GM21723 (cell line): ENCODE measurements at regions not wholly inside any gene's neighbourhood (a gene's known extent, or its start where the extent isn't known, plus 50 kb on each side); places are given as distances from the start of the nearest gene placed in this dataset.

Source experiments
- ATAC-seq: cut with Tn5 transposase; IDR thresholded peaks from one replicate; pipeline ENCODE4 v1.9.1; 2021; ENCODE audit warnings: mild to moderate bottlenecking, moderate library complexity; ENCODE audit not compliant: unreplicated experiment

DNA sequence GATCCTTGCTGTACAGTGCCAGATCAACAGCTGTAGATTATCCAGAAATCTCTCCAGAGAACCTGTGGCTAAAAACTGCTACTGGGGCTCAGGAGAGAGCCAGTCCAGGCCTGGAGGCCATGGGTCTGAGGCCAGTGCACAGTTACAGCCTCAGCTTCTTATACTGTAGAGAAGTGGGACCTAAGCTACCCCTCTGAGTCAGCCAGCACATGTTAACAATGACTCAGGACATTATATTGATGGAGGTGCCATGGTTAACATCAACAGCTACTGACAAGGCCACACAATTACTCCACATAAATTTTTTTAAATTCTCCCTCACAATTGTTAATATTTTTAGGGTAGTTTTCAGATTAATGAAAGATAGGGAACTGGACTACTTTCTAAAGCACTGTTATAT is 138.5 kb downstream of the RBM26 start:
- ATAC-seq, result no peak

DNA sequence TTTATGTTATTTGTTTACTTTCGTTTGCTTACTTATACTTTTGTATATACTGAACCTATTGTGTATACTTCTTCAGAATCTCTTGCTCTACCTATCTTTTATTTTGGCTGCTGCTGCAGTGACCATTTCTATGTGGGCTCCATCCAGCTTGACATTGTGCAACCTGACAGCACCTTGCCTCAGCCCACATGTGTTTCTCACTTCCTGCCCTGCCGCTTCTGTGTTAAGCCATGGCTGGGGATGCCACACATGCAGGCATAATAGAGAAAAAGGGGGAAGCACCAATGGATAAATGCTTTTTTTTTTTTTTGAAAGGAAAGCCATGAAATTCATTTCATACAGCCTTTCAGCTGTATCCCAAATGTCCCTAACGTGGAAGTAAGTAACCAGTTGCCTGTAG is 147.6 kb downstream of the RBM26 start:
- ATAC-seq, result peak; percentile 91

DNA sequence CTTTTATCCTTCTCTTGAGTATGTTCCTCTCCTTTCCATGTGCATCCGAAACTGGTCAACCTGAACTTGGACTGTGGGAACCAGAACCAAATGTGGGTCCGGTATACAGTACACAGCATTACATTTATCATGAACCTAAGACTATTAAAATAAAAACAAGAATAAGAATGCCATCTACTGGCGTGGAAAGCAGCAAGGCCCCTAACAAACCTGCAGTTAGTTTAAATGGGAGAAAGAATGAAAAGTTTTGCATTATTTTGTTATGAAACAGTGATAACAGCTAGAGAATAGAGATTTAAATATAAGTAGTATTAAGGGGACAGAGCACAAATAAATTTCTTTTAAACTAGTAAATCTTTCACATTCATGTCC is 159.5 kb downstream of the RBM26 start:
- ATAC-seq, result peak; percentile 48

DNA sequence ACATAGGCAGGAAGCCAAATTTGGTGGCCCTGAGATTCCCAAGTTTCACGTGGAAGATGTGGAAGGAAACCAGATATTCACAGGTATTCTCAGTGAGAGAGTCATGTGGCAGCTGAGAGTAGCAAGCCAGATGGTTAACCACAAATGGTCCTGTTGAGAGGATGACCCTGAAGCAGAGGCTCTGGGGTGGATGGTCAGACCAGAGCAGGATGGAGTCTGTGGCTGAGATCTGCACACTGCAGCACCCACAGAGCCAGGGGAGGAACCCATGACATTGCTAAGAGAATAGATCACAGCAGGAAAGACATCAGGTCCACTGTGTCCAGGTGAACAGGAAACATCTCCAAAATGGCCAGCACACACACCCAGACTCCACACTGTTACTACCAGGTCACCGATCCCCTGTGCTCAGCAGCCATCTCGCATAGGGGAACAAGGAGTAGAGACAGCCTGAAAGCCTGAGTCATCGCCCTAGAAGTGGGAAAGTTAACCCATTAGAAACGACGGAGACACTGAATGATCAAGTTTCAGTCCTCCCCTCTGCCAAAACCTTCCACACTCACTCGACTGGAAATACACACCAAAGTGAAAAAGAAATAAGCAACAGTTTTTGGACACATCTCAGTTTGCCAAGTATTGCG is 160.0 kb downstream of the RBM26 start:
- peak; percentile 53 for ATAC-seq

DNA sequence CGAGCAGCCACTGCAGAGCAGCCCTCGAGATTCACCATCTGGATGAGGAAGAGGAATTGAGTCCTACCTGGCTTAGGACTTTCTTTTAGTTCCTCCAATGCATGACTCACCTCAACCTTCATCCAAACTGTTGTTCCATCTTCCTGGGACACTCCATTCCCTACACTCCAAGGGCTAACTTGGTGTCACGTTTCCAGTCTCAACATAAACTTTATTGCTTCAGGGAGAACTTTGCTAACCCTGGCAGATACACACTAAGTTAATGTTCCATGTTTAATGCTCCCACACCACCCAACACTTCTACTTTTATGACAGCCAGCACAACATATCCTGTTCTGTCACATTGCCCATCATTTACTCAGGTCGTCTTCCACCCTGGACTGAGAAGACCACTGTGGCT is 164.4 kb downstream of the RBM26 start:
- no peak for ATAC-seq

DNA sequence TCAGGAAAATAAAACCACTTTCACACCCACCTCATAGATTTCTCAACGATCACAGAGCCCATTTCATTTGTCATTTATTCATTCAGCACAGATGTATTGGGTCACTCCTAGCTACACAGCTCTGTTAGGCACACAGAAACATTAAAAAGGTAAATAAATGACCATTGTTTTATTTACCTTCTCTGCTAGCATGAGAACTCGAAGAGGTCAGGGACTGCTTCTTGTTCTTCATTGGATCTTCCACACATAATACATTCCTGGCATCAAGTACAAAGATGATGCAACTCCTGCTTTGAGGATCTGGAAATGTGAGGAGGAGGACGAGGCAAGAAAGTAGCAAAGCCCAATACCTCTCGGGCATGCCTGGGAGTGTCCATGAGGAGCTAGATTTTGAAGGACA is 168.1 kb downstream of the RBM26 start:
- ATAC-seq, result no peak

DNA sequence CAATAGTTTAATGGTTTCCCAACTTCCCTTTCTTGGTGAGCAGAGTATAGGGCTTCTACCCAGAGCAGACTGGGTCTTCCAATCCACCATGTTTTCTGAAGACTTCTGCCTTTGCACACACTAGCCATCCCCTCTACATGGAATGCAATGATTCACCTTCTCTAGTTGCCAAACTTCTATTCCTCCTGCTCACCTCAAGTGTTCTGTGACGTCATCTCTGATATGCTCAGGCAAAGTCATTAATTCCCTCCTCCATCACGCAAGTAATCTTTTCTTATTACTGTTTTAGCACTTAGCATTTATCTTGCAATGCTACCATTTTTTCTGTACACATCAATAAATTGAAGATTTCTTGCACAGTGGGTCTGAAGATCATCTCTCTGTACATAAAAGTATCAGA is 174.2 kb downstream of the RBM26 start:
- ATAC-seq, result no peak

DNA sequence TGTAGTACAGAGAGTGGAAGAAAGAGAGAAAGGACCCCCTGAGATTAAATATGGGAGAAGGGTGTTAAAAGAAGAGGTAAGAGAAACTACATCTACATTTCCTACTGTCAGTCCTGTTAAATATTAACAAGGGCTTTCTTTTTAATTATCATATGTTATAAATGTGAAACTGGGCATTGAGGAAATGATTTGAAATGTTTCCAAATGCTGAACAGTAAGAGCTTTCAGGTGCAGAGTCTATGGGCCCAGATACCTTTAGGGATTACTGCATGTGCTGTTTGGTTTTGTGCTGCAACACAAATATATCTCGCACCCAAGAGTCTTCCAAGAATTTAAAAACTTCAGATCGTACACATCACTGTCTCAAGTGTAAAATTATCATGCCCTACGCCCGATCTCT is 176.3 kb downstream of the RBM26 start:
- no peak for ATAC-seq

DNA sequence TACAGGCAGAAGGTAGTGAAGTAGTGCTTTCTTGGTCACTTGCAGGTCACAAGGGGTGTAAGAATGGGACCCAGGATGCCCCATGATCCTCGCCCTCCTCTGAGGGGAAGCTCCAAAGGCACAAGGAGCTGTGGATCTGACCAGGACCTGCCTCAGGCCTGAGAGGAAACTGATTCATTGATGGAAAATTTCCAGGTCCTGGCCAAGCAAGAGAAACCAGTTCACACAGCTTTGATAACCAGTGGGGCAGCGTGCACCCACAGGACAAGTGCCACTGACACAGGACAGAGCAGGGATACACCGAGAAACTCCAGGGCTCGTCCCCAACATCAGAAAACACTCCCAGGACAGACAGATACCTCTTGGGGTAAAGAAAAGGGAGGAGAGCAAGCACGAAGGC is 177.1 kb downstream of the RBM26 start:
- no peak for ATAC-seq

DNA sequence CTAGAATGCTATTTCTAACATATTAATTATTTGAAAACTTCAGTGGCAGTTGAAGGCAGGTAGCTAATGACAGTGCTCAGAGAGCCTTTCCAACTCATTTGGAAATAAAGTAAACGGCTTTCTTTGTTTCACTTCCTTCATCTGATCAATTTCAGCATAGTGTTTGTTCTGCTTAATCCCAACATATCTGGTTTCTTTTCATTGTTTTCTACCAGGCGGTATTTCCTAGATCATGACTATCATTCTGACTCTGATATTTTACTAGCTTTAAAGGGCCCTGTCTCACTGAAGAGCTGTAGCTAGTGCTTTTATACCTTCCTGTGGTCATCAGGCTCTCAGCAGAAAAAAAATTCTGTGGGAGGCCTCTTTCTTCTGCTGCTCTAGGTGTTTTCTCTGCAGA is 178.6 kb downstream of the RBM26 start:
- ATAC-seq, result peak; percentile 88

DNA sequence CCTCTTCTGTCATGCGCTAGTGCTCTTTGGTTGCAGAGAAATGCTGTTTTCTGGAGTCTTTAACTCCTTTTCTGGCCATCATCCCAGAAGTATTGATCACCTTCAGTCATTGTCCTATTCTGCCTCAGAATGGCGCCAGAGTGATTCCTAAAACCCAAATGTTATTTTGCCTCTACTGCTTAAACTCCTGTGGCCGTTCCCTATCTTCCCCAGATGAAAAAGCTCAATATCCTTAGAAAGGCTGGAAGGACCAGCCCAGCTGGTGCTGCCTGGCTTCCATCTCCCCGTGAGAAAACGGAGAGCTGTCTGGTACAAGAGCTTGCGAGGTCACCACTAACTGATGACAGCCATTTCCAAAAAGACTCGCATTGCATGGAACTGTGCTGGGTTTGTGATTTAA is 179.1 kb downstream of the RBM26 start:
- ATAC-seq, result peak; percentile 10

DNA sequence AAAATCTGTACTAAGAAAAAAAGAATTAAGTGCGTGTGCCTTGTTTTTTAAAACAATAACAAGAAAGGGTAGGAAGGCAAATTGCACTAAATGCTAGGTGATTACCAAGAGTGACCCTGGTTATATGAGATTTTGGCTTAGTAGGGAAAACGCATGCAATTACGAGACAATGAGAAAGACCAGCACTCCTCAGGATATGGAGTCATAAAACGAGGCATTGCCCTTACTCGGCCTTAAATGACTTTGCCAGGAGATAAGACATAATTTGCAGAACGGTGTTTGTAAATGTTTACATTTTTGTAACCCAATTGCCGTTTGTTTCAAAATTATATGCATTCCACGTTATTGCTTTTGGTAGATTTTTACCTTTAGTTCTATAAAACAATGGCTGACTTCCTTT is 179.8 kb downstream of the RBM26 start:
- no peak for ATAC-seq

DNA sequence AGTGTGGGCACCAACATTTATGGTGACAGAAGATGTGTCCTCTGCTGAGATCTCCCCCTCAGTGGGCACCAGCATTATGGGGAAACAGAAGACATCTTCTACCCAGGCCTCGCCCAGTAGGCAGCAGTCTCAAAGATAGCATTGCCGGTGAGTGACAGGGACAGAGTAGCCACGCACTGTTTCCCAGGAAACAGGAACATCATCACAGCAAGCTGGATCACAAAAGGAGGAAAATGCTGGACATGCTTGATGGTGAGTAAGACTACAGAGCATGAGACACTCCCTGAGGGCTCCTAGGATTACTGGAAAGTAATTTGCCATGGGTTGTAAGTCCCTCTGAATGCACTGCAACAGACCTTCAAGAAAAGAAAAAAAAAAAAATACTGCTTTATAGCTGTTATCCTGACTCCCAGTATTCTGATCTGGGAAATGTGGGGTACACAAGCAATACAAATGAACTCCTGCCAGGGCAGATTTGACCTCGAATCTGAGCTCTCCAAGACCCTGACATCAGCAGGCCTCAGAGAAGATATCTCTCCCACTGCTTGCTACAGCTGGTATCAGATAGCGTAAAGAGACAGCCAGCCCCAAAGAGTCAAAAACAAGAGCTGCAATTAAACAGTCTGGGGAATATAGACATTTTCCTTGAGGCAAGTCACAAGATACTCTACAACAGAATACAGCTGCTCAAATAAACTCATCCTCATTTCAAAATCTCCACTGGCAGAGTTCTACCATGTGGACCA is 180.4 kb downstream of the RBM26 start:
- no peak for ATAC-seq

DNA sequence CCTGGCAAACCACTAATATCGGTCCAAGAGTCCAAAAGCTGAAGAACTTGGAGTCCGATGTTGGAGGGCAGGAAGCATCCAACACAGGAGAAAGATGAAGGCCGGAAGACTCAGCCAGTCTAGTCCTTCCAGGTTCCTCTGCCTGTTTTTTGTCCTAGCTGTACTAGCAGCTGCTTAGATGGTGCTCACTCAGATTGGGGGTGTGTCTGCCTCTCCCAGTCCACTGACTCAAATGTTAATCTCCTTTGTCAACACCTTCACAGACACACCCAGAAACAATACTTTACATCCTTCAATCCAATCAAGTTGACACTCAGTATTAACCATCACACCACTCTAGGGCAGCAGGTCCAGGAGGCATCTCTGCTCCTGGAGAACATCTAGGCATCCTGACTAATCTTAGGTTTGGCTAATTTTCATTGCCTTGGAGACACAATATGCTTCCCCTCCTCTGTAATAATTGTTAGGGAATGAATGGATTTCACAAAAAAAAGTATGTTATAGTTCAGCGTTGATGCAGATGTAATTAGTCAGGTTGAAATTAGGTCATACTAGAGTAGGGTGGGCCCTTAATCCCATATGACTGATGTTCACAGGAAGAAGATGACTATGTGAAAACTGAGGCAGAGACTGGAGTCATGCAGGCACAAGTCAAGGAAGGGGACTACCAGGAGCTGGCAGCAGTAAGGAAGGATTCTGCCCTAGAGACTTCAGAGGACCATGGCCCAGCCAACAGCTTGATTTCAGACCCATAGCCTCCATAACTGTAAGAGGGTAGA is 183.4 kb downstream of the RBM26 start:
- ATAC-seq, result no peak

DNA sequence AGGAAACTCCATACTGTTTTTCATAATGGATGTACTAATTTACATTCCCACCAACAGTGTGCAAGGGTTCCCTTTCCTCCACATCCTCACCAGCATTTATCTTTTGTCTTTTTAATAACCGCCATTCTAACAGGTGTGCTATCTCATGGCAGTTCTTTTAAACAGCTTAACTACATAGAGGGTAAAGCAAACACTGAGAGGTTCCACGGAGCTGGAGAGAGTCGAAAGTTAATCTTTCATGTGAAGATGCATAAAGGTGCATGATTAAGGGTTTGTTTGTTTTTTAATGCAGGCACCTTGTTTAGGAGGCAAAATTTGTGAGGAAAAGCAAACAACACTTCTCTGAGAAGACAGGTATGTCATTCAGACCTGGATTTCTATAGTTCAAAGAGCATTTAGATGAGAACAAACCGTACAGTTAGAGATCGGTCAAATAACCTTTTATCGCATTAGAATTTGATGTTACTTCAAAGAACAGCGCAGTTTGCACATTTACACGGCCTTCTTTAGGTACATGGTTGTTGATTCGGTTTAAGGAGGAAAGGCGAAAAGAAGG is 193.9 kb downstream of the RBM26 start:
- no peak for ATAC-seq

DNA sequence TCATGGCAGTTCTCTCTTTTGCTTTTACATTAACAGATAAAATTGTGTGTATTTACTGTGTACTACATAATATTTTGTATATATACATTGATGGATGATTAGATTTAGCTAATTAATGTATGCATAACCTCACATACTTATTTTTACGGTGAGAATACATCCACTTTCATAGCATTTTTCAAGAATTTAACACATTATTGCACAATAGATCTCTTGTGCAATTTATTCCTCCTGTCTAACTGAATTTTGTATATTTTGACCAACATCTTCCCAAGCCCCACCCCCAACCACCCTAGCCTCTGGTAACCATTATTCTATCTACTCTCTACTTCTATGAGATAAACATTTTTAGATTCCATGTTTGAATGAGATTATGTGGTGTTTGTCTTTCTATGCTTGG is 194.7 kb downstream of the RBM26 start:
- no peak for ATAC-seq

DNA sequence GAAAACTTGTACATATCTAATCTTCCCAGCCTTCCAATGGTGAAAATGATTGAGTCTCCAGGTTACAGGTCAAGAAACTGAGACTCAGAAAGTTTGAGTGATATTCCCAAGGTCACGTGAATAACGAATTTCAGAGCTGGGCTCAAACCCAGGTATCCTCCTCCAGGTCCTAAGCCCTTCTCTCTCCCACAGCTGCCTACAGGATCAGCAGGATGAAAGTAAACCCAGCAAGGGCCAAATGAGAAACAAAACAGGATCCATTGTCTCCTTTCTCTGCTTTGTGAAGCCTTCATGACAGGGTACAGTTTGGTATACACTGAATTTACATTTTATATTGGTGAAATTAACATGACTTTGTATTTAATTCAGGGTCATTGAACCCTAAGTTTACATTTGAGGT is 208.1 kb downstream of the RBM26 start:
- ATAC-seq, result no peak

DNA sequence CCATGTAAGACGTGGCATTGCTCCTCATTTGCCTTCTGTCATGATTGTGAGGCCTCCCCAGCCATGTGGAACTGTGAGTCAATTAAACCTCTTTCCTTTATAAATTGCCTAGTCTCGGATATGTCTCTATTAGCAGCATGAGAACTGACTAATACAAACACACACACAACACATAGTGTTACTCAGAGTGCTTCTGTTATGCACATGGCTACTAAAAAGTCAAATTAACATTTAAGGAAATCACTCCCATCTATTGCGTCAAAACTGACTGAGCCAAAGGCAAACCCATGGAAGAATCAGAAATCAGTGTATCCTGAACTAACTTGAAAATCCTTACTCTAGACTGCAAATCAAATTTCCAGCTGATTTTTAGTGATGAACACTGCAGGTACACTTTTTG is 209.2 kb downstream of the RBM26 start:
- ATAC-seq, result no peak

DNA sequence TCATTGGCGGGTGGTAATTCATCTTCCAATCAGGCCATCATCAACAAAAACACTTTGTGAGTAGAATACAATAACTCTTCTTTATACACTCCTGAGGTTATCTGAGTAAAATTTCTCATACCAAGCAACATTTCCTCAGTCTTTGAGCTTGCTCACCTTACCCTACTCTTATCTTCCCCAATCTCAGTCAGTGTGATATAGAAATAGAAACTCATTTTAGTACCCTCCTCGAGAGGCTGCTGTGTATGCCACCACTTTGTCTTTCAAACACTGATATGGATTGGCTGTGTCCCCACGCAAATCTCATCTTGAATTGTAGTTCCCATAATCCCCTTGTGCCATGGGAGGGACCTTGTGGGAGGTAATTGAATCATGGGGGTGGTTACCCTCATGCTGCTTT is 209.7 kb downstream of the RBM26 start:
- no peak for ATAC-seq

DNA sequence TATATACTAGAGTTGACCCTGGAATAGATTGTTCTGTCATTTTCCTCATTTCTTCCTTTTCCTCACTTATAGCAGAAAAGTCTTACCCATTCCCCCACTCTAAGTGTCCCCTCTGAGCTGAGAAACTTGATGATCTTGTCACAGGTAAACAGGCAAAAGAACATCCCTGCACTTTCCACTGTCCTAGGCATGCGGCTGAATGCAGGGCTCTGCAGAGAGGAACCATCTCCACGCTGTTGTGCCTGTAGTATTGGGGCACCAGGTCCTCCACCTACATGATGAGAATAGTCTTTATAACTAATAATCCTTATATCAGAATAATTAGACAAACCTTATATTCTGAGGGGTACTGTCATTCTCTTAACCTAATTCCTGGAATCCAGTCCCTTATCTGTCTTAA is 211.3 kb downstream of the RBM26 start:
- peak; percentile 41 for ATAC-seq

DNA sequence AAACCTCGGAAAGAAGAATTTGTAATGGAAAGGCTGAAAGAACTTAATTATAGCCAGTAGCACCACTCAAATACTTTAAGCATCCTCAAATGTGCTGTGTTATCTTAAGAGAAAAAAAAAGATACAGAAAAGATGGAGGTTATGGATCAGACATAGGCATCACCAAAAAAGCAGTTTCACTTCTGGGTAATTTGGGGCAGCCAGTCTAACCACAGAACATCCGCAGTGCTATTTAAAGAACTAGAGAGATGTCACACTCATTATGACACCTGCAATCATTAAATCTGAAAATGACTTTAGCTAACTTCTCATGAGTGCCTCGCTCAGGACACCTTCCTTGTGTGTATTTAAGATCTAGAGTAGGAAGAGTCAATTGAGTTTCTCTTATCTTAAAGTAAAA is 211.8 kb downstream of the RBM26 start:
- peak; percentile 93 for ATAC-seq

DNA sequence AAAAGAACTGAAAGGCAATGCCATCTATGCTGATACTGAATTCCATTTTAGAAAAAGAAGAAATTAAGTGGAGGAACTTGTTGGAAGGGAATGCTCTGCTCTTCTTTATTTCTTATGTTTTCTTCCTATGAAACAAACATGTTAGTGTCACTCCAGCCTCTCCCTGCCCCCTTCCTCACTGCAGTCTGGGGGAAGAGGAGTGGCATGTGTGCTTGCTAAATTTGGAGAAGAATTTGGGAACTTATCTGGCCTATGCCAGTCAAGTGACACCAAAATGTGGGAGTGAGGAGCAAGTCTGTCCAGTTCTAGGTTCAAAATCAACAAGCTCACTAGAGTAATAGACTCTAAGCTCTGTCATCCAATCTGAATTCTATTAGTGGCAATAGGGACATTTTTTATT is 214.6 kb downstream of the RBM26 start:
- no peak for ATAC-seq
